22Rv1 (cell line): ENCODE measurements at regions not wholly inside any gene's neighbourhood (a gene's known extent, or its start where the extent isn't known, plus 50 kb on each side); places are given as distances from the start of the nearest gene placed in this dataset.

ENCODE experiments used
- CTCF ChIP-seq: fragments of 450-650 bp; IDR thresholded peaks from 2 replicates; pipeline ENCODE4 v1.5.1; 2017; ENCODE audit warnings: mild to moderate bottlenecking
- ZFX ChIP-seq: fragments of 450-650 bp; IDR thresholded peaks from 2 replicates; pipeline ENCODE4 v1.6.1; 2017; ENCODE audit warnings: antibody characterized with exemption, borderline replicate concordance

- TF ChIP-seq CTCF (no peak), ZFX (no peak)
These were observed 112.5 kb upstream of the MAP9 start for GRCh38 chr4:155489271-155489670.
